ENCODE measurements at regions not wholly inside any gene's neighbourhood (a gene's known extent, or its start where the extent isn't known, plus 50 kb on each side); places are given as distances from the start of the nearest gene placed in this dataset.

DNA sequence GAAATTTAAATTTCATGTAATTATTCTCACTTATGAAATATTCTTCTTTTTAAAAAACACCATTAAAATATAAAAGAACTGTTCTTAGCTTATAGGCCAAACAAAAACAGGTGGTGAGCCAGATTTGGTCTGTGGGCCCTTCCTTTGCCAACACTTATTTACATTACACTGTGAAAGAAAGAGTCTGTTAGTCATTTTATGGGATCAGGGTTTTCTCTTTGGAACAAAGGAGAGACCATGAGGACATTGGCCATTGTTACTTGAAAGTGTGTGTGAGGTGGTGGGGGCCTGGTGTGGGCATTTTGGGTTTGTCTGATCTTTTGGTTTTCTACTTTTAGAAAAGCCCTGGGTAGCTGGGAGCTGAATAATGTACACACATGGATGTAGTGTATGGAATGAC, 62.7 kb downstream of the TTC6 start:
- no peaks in the 10 kb centered on the region for H3K4me1 ChIP-seq (ENCODE audit: insufficient read depth, low read length, poor library complexity, severe bottlenecking)
- no TSS peak for BruUV-seq (replicated peaks)
- POLR2A ChIA-PET (ENCODE audit: low non-redundant PET) = no interaction called here
- CTCF ChIA-PET = no interaction called here
- no peak for TF ChIP-seq EZH2 (IDR thresholded peaks at IDR 0.05; ENCODE audit: borderline replicate concordance, low read depth, low read length, poor library complexity, severe bottlenecking)
- TF ChIP-seq, protein P1, sequence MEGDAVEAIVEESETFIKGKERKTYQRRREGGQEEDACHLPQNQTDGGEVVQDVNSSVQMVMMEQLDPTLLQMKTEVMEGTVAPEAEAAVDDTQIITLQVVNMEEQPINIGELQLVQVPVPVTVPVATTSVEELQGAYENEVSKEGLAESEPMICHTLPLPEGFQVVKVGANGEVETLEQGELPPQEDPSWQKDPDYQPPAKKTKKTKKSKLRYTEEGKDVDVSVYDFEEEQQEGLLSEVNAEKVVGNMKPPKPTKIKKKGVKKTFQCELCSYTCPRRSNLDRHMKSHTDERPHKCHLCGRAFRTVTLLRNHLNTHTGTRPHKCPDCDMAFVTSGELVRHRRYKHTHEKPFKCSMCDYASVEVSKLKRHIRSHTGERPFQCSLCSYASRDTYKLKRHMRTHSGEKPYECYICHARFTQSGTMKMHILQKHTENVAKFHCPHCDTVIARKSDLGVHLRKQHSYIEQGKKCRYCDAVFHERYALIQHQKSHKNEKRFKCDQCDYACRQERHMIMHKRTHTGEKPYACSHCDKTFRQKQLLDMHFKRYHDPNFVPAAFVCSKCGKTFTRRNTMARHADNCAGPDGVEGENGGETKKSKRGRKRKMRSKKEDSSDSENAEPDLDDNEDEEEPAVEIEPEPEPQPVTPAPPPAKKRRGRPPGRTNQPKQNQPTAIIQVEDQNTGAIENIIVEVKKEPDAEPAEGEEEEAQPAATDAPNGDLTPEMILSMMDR (conservative IDR thresholded peaks at IDR 0.05; ENCODE audit: low read depth, low read length) = no peak
- no peak for DNase-seq (ENCODE audit: low spot score)
- no peaks in the 10 kb centered on the region for H3K36me3 ChIP-seq (ENCODE audit: insufficient read depth, low read length, poor library complexity, severe bottlenecking)
- H3K27ac ChIP-seq (ENCODE audit: low read depth, low read length, poor library complexity, severe bottlenecking) = no peak overlapping the region
- intact Hi-C loops (cut with micrococcal nuclease; ENCODE audit: unreplicated experiment) = no loop called here
- H3K9me3 ChIP-seq (ENCODE audit: low read depth, low read length, poor library complexity, severe bottlenecking) = no peaks in the 10 kb centered on the region
- H3K27me3 ChIP-seq (replicated peaks; ENCODE audit: insufficient read depth, low read depth, low read length, poor library complexity) = no peaks in the 10 kb centered on the region
- H3K4me3 ChIP-seq (ENCODE audit: low read depth, low read length, poor library complexity, severe bottlenecking) = no peak overlapping the region

DNA sequence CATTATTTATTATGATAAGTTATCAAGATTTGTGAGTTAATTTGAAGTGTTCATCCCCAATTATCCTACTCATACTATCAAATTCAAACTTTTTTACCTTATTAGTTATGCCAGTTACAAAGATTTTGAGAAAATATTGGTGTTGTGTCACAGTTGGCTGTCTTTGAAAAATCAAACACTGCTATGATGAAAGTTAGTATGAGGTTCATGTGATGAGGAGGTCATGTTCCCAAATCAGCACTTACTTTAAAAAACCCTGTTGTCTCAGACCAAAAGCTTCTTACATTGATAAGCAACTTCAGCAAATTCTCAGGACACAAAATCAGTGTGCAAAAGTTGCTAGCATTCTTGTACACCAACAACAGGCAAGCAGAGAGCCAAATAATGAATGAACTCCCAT, 68.1 kb downstream of the TTC6 start:
- BruUV-seq (replicated peaks) = no TSS peak
- Histone ChIP-seq H3K9me3 (ENCODE audit: low read depth, low read length, poor library complexity, severe bottlenecking) (no peaks in the 10 kb centered on the region), H3K4me1 (ENCODE audit: insufficient read depth, low read length, poor library complexity, severe bottlenecking) (no peaks in the 10 kb centered on the region), H3K27ac (ENCODE audit: low read depth, low read length, poor library complexity, severe bottlenecking) (no peak overlapping the region), H3K36me3 (ENCODE audit: insufficient read depth, low read length, poor library complexity, severe bottlenecking) (no peaks in the 10 kb centered on the region), H3K4me3 (ENCODE audit: low read depth, low read length, poor library complexity, severe bottlenecking) (no peak overlapping the region), H3K27me3 (replicated peaks; ENCODE audit: insufficient read depth, low read depth, low read length, poor library complexity) (no peaks in the 10 kb centered on the region)
- no peak for DNase-seq (ENCODE audit: low spot score)
- ChIA-PET CTCF (no interaction called here), POLR2A (ENCODE audit: low non-redundant PET) (no interaction called here)
- intact Hi-C loops (cut with micrococcal nuclease; ENCODE audit: unreplicated experiment) = no loop called here
- no peak for TF ChIP-seq EZH2 (IDR thresholded peaks at IDR 0.05; ENCODE audit: borderline replicate concordance, low read depth, low read length, poor library complexity, severe bottlenecking)
- TF ChIP-seq, protein P1 (conservative IDR thresholded peaks at IDR 0.05; ENCODE audit: low read depth, low read length) = no peak

DNA sequence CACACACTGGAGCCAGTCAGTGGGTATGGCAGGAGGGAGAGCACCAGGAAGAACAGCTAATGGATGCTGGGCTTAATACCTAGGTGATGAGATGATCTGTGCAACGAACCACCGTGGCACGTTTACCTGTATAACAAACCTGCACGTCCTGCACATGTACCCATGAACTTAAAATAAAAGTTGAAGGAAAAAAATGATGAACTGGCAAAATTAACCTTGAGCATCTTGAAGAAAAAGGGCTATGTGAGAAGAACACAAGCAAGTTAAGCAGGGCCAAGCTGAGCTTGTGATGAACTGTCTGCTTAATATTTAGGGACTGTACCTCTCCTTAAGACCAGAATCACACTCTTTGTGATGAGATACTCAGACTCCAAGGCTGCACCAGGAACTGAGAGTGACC, 70.0 kb downstream of the TTC6 start:
- Histone ChIP-seq H3K36me3 (ENCODE audit: insufficient read depth, low read length, poor library complexity, severe bottlenecking) (no peaks in the 10 kb centered on the region), H3K27ac (ENCODE audit: low read depth, low read length, poor library complexity, severe bottlenecking) (no peak overlapping the region), H3K4me1 (ENCODE audit: insufficient read depth, low read length, poor library complexity, severe bottlenecking) (no peaks in the 10 kb centered on the region), H3K9me3 (ENCODE audit: low read depth, low read length, poor library complexity, severe bottlenecking) (no peaks in the 10 kb centered on the region), H3K27me3 (replicated peaks; ENCODE audit: insufficient read depth, low read depth, low read length, poor library complexity) (no peaks in the 10 kb centered on the region), H3K4me3 (ENCODE audit: low read depth, low read length, poor library complexity, severe bottlenecking) (no peak overlapping the region)
- no peak for DNase-seq (ENCODE audit: low spot score)
- intact Hi-C loops (cut with micrococcal nuclease; ENCODE audit: unreplicated experiment) = no loop called here
- BruUV-seq (replicated peaks) = no TSS peak
- no peak for TF ChIP-seq EZH2 (IDR thresholded peaks at IDR 0.05; ENCODE audit: borderline replicate concordance, low read depth, low read length, poor library complexity, severe bottlenecking)
- TF ChIP-seq, protein P1 (conservative IDR thresholded peaks at IDR 0.05; ENCODE audit: low read depth, low read length) = no peak
- ChIA-PET CTCF (no interaction called here), POLR2A (ENCODE audit: low non-redundant PET) (no interaction called here)
